ENCODE measurements at regions not wholly inside any gene's neighbourhood (a gene's known extent, or its start where the extent isn't known, plus 50 kb on each side); places are given as distances from the start of the nearest gene placed in this dataset.
A peak's percentile ranks its signal among the peaks of the same experiment; 100 is the strongest.

GRCh38 chr5:72601861-72602260 is 94.7 kb upstream of the ZNF366 start:
- no peak for TF ChIP-seq CTCF (IDR thresholded peaks at IDR 0.05; ENCODE audit: control insufficient read depth, insufficient read depth, low read depth, low read length, missing control alignments)
- no peak for DNase-seq (ENCODE audit: low read depth)
- H3K4me3 ChIP-seq (ENCODE audit: control insufficient read depth, low read depth, low read length) = no peak overlapping the region

- TF ChIP-seq CTCF (IDR thresholded peaks at IDR 0.05; ENCODE audit: control insufficient read depth, insufficient read depth, low read depth, low read length, missing control alignments) = no peak
- no peak overlapping the region for H3K4me3 ChIP-seq (ENCODE audit: control insufficient read depth, low read depth, low read length)
- DNase-seq (ENCODE audit: low read depth) = peak; percentile 93
Measured at GRCh38 chr5:72600391-72600981, 93.3 kb upstream of the ZNF366 start.

- H3K4me3 ChIP-seq (ENCODE audit: control insufficient read depth, low read depth, low read length) = no peak overlapping the region
- TF ChIP-seq CTCF (IDR thresholded peaks at IDR 0.05; ENCODE audit: control insufficient read depth, insufficient read depth, low read depth, low read length, missing control alignments) = no peak
- DNase-seq (ENCODE audit: low read depth) = no peak
Measured at GRCh38 chr5:72599519-72600370, 92.5 kb upstream of the ZNF366 start.

GRCh38 chr5:72599065-72599433 is 91.8 kb upstream of the ZNF366 start:
- TF ChIP-seq CTCF (IDR thresholded peaks at IDR 0.05; ENCODE audit: control insufficient read depth, insufficient read depth, low read depth, low read length, missing control alignments) = no peak
- no peak overlapping the region for H3K4me3 ChIP-seq (ENCODE audit: control insufficient read depth, low read depth, low read length)
- DNase-seq (ENCODE audit: low read depth) = no peak

DNA sequence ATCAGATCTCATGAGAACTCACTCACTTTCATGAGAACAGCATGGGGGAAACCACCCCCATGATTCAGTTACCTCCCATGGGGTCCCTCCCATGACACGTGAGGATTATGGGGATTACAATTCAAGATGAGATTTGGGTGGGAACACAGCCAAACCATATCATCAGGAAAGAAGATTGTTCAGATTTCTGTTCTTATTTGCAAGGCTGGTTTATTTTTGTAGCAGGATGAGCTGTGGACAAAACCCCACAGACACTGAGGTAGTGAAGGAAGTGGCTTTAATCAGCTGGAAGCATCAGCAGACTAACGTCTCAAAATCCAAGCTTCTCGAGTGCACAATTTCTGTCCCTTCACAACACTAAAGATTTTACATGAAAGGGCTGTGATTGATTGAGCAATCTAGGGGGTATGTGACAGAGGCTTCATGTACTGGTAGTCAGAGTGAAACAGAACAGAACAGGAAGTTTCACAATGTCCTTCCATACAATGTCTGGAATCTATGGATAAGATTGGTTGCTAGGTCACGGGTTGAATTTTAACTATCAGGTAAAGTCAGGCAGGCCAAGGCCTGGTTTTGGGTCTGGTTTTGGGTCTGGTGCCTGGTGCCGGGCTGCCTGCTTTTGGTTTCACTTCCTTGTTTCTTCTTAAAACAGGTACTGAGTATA is 91.3 kb upstream of the ZNF366 start:
- TF ChIP-seq CTCF (IDR thresholded peaks at IDR 0.05; ENCODE audit: control insufficient read depth, insufficient read depth, low read depth, low read length, missing control alignments) = no peak
- H3K4me3 ChIP-seq (ENCODE audit: control insufficient read depth, low read depth, low read length) = no peak overlapping the region
- DNase-seq (ENCODE audit: low read depth) = no peak

GRCh38 chr5:72597456-72597948 is 90.3 kb upstream of the ZNF366 start:
- DNase-seq (ENCODE audit: low read depth) = peak; percentile 62
- TF ChIP-seq CTCF (IDR thresholded peaks at IDR 0.05; ENCODE audit: control insufficient read depth, insufficient read depth, low read depth, low read length, missing control alignments) = no peak
- H3K4me3 ChIP-seq (ENCODE audit: control insufficient read depth, low read depth, low read length) = no peak overlapping the region
